Upper lobe of right lung (tissue), 1 donor: ENCODE measurements at regions not wholly inside any gene's neighbourhood (a gene's known extent, or its start where the extent isn't known, plus 50 kb on each side); places are given as distances from the start of the nearest gene placed in this dataset.

Source experiments
- ATAC-seq: fragments of 200-7000 bp; cut with Tn5 transposase; one replicate; pipeline ENCODE4 v1.9.1; 2020; ENCODE audit warnings: mild to moderate bottlenecking, moderate library complexity
- DNase-seq: peaks from one replicate; pipeline ENCODE4 v3.0.0-alpha.2; 2020
- H3K27ac ChIP-seq: fragments of 200-600 bp; one replicate; pipeline ENCODE4 v1.8.0; 2022
- H3K27me3 ChIP-seq: fragments of 200-600 bp; one replicate; pipeline ENCODE4 v1.8.0; 2022; ENCODE audit warnings: mild to moderate bottlenecking
- H3K36me3 ChIP-seq: fragments of 200-600 bp; one replicate; pipeline ENCODE4 v1.8.0; 2022
- H3K4me1 ChIP-seq: fragments of 200-600 bp; one replicate; pipeline ENCODE4 v1.8.0; 2022
- H3K4me3 ChIP-seq: fragments of 200-600 bp; one replicate; pipeline ENCODE4 v1.8.0; 2022; ENCODE audit warnings: mild to moderate bottlenecking
- H3K9me3 ChIP-seq: fragments of 200-600 bp; one replicate; pipeline ENCODE4 v1.8.0; 2022
- CTCF ChIP-seq: fragments of 200-600 bp; IDR thresholded peaks from one replicate; pipeline ENCODE4 v1.8.0; 2022; ENCODE audit warnings: antibody characterized with exemption
- intact Hi-C: fragments of 100-400 bp; cut with DNase I; formaldehyde crosslinking; loops from one replicate; pipeline ENCODE4 v1.11.0; 2022
- donor health status: DM: no; HTN: yes; CAD: no; lungs with severe emphysema.

- Histone ChIP-seq H3K36me3 (no peaks in the 10 kb centered on the region), H3K9me3 (no peaks in the 10 kb centered on the region), H3K27ac (no peak overlapping the region), H3K4me1 (no peaks in the 10 kb centered on the region), H3K4me3 (no peak overlapping the region), H3K27me3 (no peaks in the 10 kb centered on the region)
- ATAC-seq (no peak), DNase-seq (no peak)
- intact Hi-C loops = no loop called here
- no peak for TF ChIP-seq CTCF
These were observed 305.9 kb upstream of the ARGLU1 start for GRCh38 chr13:106873810-106874209.

- peak; percentile 9 for TF ChIP-seq CTCF
These were observed 299.3 kb upstream of the ARGLU1 start for GRCh38 chr13:106867249-106867648.

GRCh38 chr13:106865716-106866440 is 297.9 kb upstream of the ARGLU1 start:
- no peaks in the 10 kb centered on the region for H3K27me3 ChIP-seq
- intact Hi-C loops = no loop called here
- DNase-seq (no peak), ATAC-seq (no peak)
- no peaks in the 10 kb centered on the region for H3K4me1 ChIP-seq
- H3K27ac ChIP-seq = no peak overlapping the region
- no peak overlapping the region for H3K4me3 ChIP-seq
- H3K36me3 ChIP-seq = no peaks in the 10 kb centered on the region
- TF ChIP-seq CTCF = no peak
- H3K9me3 ChIP-seq = no peaks in the 10 kb centered on the region

More at GRCh38 chr13:106867249-106867648, 299.3 kb upstream of the ARGLU1 start:
- Histone ChIP-seq H3K36me3 (no peaks in the 10 kb centered on the region), H3K4me1 (no peaks in the 10 kb centered on the region), H3K9me3 (no peaks in the 10 kb centered on the region), H3K4me3 (peak overlapping the region; percentile 24), H3K27me3 (no peaks in the 10 kb centered on the region), H3K27ac (no peak overlapping the region)
- ATAC-seq (no peak), DNase-seq (no peak)
- intact Hi-C loops = no loop called here

- Histone ChIP-seq H3K9me3 (no peaks in the 10 kb centered on the region), H3K4me3 (no peak overlapping the region), H3K4me1 (no peaks in the 10 kb centered on the region), H3K36me3 (no peaks in the 10 kb centered on the region), H3K27me3 (no peaks in the 10 kb centered on the region), H3K27ac (no peak overlapping the region)
- TF ChIP-seq CTCF = no peak
- intact Hi-C loops = no loop called here
- no peak for DNase-seq
- peak; percentile 80 for ATAC-seq
These were observed 291.6 kb upstream of the ARGLU1 start for GRCh38 chr13:106859533-106859904.

- no peaks in the 10 kb centered on the region for H3K4me1 ChIP-seq
- intact Hi-C loops = no loop called here
- no peaks in the 10 kb centered on the region for H3K9me3 ChIP-seq
- no peak for TF ChIP-seq CTCF
- ATAC-seq (no peak), DNase-seq (no peak)
- no peaks in the 10 kb centered on the region for H3K36me3 ChIP-seq
- H3K4me3 ChIP-seq = no peak overlapping the region
- H3K27me3 ChIP-seq = no peaks in the 10 kb centered on the region
- no peak overlapping the region for H3K27ac ChIP-seq
These were observed 291.1 kb upstream of the ARGLU1 start for GRCh38 chr13:106858903-106859532.
